Uterus (tissue), 3 donors: ENCODE measurements at regions not wholly inside any gene's neighbourhood (a gene's known extent, or its start where the extent isn't known, plus 50 kb on each side); places are given as distances from the start of the nearest gene placed in this dataset.

Experiments used
- DNase-seq, 2 donors: peaks; one replicate each; pipeline ENCODE4 v3.0.0-alpha.2; 2019 to 2020
- H3K27ac ChIP-seq, 2 donors: fragments of 200-600 bp; sonication (generic); 1 replicate in 1 of 2; 2 replicates in 1 of 2; pipeline ENCODE4 v1.5.1; 2016 to 2018
- H3K27me3 ChIP-seq, 2 donors: fragments of 200-600 bp; sonication (generic); one replicate each; pipeline ENCODE4 v1.5.1; 2018 to 2019; ENCODE audit warnings: control low read depth in 1 of 2
- H3K36me3 ChIP-seq, 2 donors: fragments of 200-600 bp; sonication (generic); one replicate each; pipeline ENCODE4 v1.5.1; 2019; ENCODE audit warnings: control low read depth in 1 of 2
- H3K4me1 ChIP-seq, 2 donors: fragments of 200-600 bp; sonication (generic); one replicate each; pipeline ENCODE4 v1.5.1; 2018 to 2019; ENCODE audit warnings: control low read depth in 1 of 2
- H3K4me3 ChIP-seq, 2 donors: fragments of 200-600 bp; sonication (generic); 1 replicate in 1 of 2; 2 replicates in 1 of 2; pipeline ENCODE4 v1.5.1; 2018 to 2019; ENCODE audit warnings: mild to moderate bottlenecking in 1 of 2
- H3K9me3 ChIP-seq, 2 donors: fragments of 200-600 bp; sonication (generic); one replicate each; pipeline ENCODE4 v1.5.1; 2019; ENCODE audit warnings: control low read depth in 1 of 2
- CTCF ChIP-seq, 4 experiments: fragments of 200-600 bp in 2 of 4; fragments of 450-650 bp in 2 of 4; sonication (generic) in 2 of 4; IDR thresholded peaks; one replicate each; pipeline ENCODE4 v1.5.1; 2016 to 2019; ENCODE audit warnings: antibody characterized with exemption in 4 of 4, mild to moderate bottlenecking in 2 of 4, moderate library complexity in 1 of 4
- POLR2A ChIP-seq, 2 donors: fragments of 450-650 bp; IDR thresholded peaks; one replicate each; pipeline ENCODE4 v1.6.1; 2016; ENCODE audit warnings: antibody characterized with exemption in 2 of 2, mild to moderate bottlenecking in 1 of 2, moderate library complexity in 1 of 2
- intact Hi-C: fragments of 100-400 bp; cut with DNase I; formaldehyde crosslinking; loops from one replicate; pipeline ENCODE4 v1.15.1; 2023; ENCODE audit warnings: low total_unique reads
- donor health status: DM: yes; HTN: yes; CAD: no.

- Histone ChIP-seq H3K36me3 (no peaks in the 10 kb centered on the region), H3K4me3 (no peak overlapping the region), H3K4me1 (no peaks in the 10 kb centered on the region), H3K27ac (no peak overlapping the region), H3K27me3 (no peaks in the 10 kb centered on the region), H3K9me3 (peaks cover 0 to 5% of the 10 kb centered on the region in 2 donors)
- no peak for DNase-seq
- no peak for TF ChIP-seq POLR2A (IDR thresholded peaks at IDR 0.05)
- no peak for TF ChIP-seq CTCF (IDR thresholded peaks at IDR 0.05)
- intact Hi-C loops = no loop called here
Observed at GRCh38 chr6:44528716-44529115, 141.2 kb downstream of the CDC5L start.

GRCh38 chr6:44529146-44529905 lies 141.8 kb downstream of the CDC5L start:
- peaks cover 0 to 2% of the 10 kb centered on the region in 2 donors for H3K9me3 ChIP-seq
- H3K36me3 ChIP-seq = no peaks in the 10 kb centered on the region
- intact Hi-C loops = no loop called here
- no peak for DNase-seq
- no peaks in the 10 kb centered on the region for H3K27me3 ChIP-seq
- TF ChIP-seq POLR2A (IDR thresholded peaks at IDR 0.05) (no peak), CTCF (IDR thresholded peaks at IDR 0.05) (no peak)
- H3K27ac ChIP-seq = no peak overlapping the region
- no peak overlapping the region for H3K4me3 ChIP-seq
- H3K4me1 ChIP-seq = no peaks in the 10 kb centered on the region

- no peak overlapping the region for H3K4me3 ChIP-seq
- no peak for DNase-seq
- TF ChIP-seq CTCF (IDR thresholded peaks at IDR 0.05) (no peak), POLR2A (IDR thresholded peaks at IDR 0.05) (no peak)
- H3K27me3 ChIP-seq = no peaks in the 10 kb centered on the region
- intact Hi-C loops = no loop called here
- no peaks in the 10 kb centered on the region for H3K4me1 ChIP-seq
- no peaks in the 10 kb centered on the region for H3K9me3 ChIP-seq
- H3K36me3 ChIP-seq = no peaks in the 10 kb centered on the region
- no peak overlapping the region for H3K27ac ChIP-seq
Observed at GRCh38 chr6:44530209-44530909, 142.9 kb downstream of the CDC5L start.

GRCh38 chr6:44530910-44531234 lies 143.4 kb downstream of the CDC5L start:
- no peak for DNase-seq
- H3K4me1 ChIP-seq = no peaks in the 10 kb centered on the region
- no peaks in the 10 kb centered on the region for H3K27me3 ChIP-seq
- TF ChIP-seq POLR2A (IDR thresholded peaks at IDR 0.05) (no peak), CTCF (IDR thresholded peaks at IDR 0.05) (no peak)
- no peak overlapping the region for H3K4me3 ChIP-seq
- intact Hi-C loops = no loop called here
- H3K9me3 ChIP-seq = no peaks in the 10 kb centered on the region
- no peaks in the 10 kb centered on the region for H3K36me3 ChIP-seq
- no peak overlapping the region for H3K27ac ChIP-seq

- intact Hi-C loops = no loop called here
- no peak for DNase-seq
- TF ChIP-seq POLR2A (IDR thresholded peaks at IDR 0.05) = no peak
- no peak for TF ChIP-seq CTCF (IDR thresholded peaks at IDR 0.05)
- Histone ChIP-seq H3K27ac (no peak overlapping the region), H3K4me1 (no peaks in the 10 kb centered on the region), H3K4me3 (no peak overlapping the region), H3K27me3 (no peaks in the 10 kb centered on the region), H3K9me3 (no peaks in the 10 kb centered on the region), H3K36me3 (no peaks in the 10 kb centered on the region)
Observed at GRCh38 chr6:44531442-44532015, 144.0 kb downstream of the CDC5L start.
